Panc1 (cell line): ENCODE measurements at regions not wholly inside any gene's neighbourhood (a gene's known extent, or its start where the extent isn't known, plus 50 kb on each side); places are given as distances from the start of the nearest gene placed in this dataset.

Experiments used
- TF ChIP-seq, protein P1 (sequence below): fragments of 450-650 bp; IDR thresholded peaks from 2 replicates; pipeline ENCODE4 v1.5.1; 2017; ENCODE audit warnings: mild to moderate bottlenecking
- TF ChIP-seq, protein P2 (sequence below), 2 experiments: IDR thresholded peaks; 2 replicates each; pipeline ENCODE4 v1.6.1; 2011 to 2012; ENCODE audit warnings: low read depth in 2 of 2, control low read depth in 1 of 2, low read length in 1 of 2, mild to moderate bottlenecking in 1 of 2, moderate library complexity in 1 of 2; ENCODE audit not compliant: insufficient read depth in 1 of 2

DNA sequence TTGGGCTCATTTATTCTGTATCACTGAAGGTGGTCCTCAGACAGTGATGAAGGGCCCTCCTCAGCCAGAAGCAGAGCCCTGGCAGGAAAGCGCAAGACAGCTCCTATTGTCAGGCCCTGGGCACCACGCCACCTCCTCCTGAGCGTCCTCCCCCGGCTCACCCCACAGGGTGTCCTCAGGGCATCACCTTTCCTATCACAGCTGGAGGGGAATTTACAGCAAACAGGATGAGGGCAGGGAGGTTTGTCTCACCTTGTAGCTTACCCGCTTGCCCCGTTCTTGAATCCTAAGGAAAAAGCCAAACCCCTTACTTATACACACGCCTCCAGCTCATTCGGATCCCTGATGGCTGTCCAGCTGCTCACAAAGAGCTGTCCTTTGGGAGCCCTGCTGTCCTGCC lies 50.2 kb upstream of the LANCL2 start:
- TF ChIP-seq, protein P1, sequence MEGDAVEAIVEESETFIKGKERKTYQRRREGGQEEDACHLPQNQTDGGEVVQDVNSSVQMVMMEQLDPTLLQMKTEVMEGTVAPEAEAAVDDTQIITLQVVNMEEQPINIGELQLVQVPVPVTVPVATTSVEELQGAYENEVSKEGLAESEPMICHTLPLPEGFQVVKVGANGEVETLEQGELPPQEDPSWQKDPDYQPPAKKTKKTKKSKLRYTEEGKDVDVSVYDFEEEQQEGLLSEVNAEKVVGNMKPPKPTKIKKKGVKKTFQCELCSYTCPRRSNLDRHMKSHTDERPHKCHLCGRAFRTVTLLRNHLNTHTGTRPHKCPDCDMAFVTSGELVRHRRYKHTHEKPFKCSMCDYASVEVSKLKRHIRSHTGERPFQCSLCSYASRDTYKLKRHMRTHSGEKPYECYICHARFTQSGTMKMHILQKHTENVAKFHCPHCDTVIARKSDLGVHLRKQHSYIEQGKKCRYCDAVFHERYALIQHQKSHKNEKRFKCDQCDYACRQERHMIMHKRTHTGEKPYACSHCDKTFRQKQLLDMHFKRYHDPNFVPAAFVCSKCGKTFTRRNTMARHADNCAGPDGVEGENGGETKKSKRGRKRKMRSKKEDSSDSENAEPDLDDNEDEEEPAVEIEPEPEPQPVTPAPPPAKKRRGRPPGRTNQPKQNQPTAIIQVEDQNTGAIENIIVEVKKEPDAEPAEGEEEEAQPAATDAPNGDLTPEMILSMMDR: no peak
- TF ChIP-seq, protein P2, sequence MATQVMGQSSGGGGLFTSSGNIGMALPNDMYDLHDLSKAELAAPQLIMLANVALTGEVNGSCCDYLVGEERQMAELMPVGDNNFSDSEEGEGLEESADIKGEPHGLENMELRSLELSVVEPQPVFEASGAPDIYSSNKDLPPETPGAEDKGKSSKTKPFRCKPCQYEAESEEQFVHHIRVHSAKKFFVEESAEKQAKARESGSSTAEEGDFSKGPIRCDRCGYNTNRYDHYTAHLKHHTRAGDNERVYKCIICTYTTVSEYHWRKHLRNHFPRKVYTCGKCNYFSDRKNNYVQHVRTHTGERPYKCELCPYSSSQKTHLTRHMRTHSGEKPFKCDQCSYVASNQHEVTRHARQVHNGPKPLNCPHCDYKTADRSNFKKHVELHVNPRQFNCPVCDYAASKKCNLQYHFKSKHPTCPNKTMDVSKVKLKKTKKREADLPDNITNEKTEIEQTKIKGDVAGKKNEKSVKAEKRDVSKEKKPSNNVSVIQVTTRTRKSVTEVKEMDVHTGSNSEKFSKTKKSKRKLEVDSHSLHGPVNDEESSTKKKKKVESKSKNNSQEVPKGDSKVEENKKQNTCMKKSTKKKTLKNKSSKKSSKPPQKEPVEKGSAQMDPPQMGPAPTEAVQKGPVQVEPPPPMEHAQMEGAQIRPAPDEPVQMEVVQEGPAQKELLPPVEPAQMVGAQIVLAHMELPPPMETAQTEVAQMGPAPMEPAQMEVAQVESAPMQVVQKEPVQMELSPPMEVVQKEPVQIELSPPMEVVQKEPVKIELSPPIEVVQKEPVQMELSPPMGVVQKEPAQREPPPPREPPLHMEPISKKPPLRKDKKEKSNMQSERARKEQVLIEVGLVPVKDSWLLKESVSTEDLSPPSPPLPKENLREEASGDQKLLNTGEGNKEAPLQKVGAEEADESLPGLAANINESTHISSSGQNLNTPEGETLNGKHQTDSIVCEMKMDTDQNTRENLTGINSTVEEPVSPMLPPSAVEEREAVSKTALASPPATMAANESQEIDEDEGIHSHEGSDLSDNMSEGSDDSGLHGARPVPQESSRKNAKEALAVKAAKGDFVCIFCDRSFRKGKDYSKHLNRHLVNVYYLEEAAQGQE (IDR thresholded peaks at IDR 0.05; ENCODE audit: insufficient read depth in 1 of 2, low read depth in 2 of 2, low read length in 1 of 2): no peak
